ENCODE measurements at regions not wholly inside any gene's neighbourhood (a gene's known extent, or its start where the extent isn't known, plus 50 kb on each side); places are given as distances from the start of the nearest gene placed in this dataset.

GRCh38 chr22:48782811-48783511 is 1044.7 kb downstream of the BRD1 start (continued):
- TF ChIP-seq HMGXB4 (CRISPR knock-in tag; IDR thresholded peaks at IDR 0.05; ENCODE audit: borderline replicate concordance in 1 of 2, low read depth in 1 of 2) (no peak), HMGA1 (CRISPR knock-in tag; conservative IDR thresholded peaks at IDR 0.05) (no peak), SMAD3 (CRISPR knock-in tag; IDR thresholded peaks at IDR 0.05) (no peak), ZBTB21 (CRISPR knock-in tag; IDR thresholded peaks at IDR 0.05) (no peak), STAG1 (CRISPR knock-in tag; IDR thresholded peaks at IDR 0.05) (peak; percentile 47), DMAP1 (CRISPR knock-in tag; IDR thresholded peaks at IDR 0.05) (no peak), TEAD3 (CRISPR knock-in tag; optimal IDR thresholded peaks at IDR 0.05; ENCODE audit: borderline replicate concordance) (peak; percentile 17), KLF16 (CRISPR knock-in tag; IDR thresholded peaks at IDR 0.05) (no peak), GATAD2A (CRISPR knock-in tag; IDR thresholded peaks at IDR 0.05) (no peak), PRDM10 (CRISPR knock-in tag; IDR thresholded peaks at IDR 0.05; ENCODE audit: low read depth) (no peak), ZNF501 (CRISPR knock-in tag; IDR thresholded peaks at IDR 0.05) (0 out of 2 replicates have a peak, but pooled peaks have one; percentile 6)

All from HepG2 (cell line).